ENCODE measurements at regions not wholly inside any gene's neighbourhood (a gene's known extent, or its start where the extent isn't known, plus 50 kb on each side); places are given as distances from the start of the nearest gene placed in this dataset.
"Not testable (repeated sequence)": the region's sequence is repeated elsewhere in the genome, so short reads cannot be mapped to it uniquely, and the experiment has no call there.

- no peak for DNase-seq
- Mint-ChIP-seq H3K36me3 (ENCODE audit: insufficient read depth) (no peaks in the 10 kb centered on the region), H3K4me1 (ENCODE audit: low read depth) (no peaks in the 10 kb centered on the region), H3K27me3 (ENCODE audit: low read depth) (no peaks in the 10 kb centered on the region), H3K4me3 (no peak overlapping the region), H3K9me3 (peaks cover 10% of the 10 kb centered on the region)
- no peak for ATAC-seq
Observed at GRCh38 chr3:35081899-35082298, 557.4 kb upstream of the ARPP21 start.

GRCh38 chr3:35088943-35089342, 550.4 kb upstream of the ARPP21 start:
- ATAC-seq (no peak), DNase-seq (no peak)
- Mint-ChIP-seq H3K9me3 (peaks cover 41% of the 10 kb centered on the region), H3K27me3 (ENCODE audit: low read depth) (no peaks in the 10 kb centered on the region), H3K4me1 (ENCODE audit: low read depth) (no peaks in the 10 kb centered on the region), H3K36me3 (ENCODE audit: insufficient read depth) (no peaks in the 10 kb centered on the region), H3K4me3 (no peak overlapping the region)

- Mint-ChIP-seq H3K36me3 (ENCODE audit: insufficient read depth) (no peaks in the 10 kb centered on the region), H3K27me3 (ENCODE audit: low read depth) (no peaks in the 10 kb centered on the region), H3K4me3 (no peak overlapping the region), H3K4me1 (ENCODE audit: low read depth) (no peaks in the 10 kb centered on the region), H3K9me3 (peaks cover 7% of the 10 kb centered on the region)
- no peak for DNase-seq
- ATAC-seq: no peak
Observed at GRCh38 chr3:35114686-35115085, 524.6 kb upstream of the ARPP21 start.

- no peak for ATAC-seq
Observed at GRCh38 chr3:35120026-35120425, 519.3 kb upstream of the ARPP21 start.

GRCh38 chr3:35137612-35138011, 501.7 kb upstream of the ARPP21 start:
- Mint-ChIP-seq H3K36me3 (ENCODE audit: insufficient read depth) (no peaks in the 10 kb centered on the region), H3K27me3 (ENCODE audit: low read depth) (no peaks in the 10 kb centered on the region), H3K4me1 (ENCODE audit: low read depth) (no peaks in the 10 kb centered on the region), H3K4me3 (no peak overlapping the region), H3K9me3 (peaks cover 8% of the 10 kb centered on the region)
- ATAC-seq (no peak), DNase-seq (no peak)

More at GRCh38 chr3:35120026-35120425, 519.3 kb upstream of the ARPP21 start:
- Mint-ChIP-seq H3K36me3 (ENCODE audit: insufficient read depth) (no peaks in the 10 kb centered on the region), H3K4me3 (no peak overlapping the region), H3K4me1 (ENCODE audit: low read depth) (no peaks in the 10 kb centered on the region), H3K9me3 (peaks cover 4% of the 10 kb centered on the region), H3K27me3 (ENCODE audit: low read depth) (no peaks in the 10 kb centered on the region)
- DNase-seq: no peak

DNA sequence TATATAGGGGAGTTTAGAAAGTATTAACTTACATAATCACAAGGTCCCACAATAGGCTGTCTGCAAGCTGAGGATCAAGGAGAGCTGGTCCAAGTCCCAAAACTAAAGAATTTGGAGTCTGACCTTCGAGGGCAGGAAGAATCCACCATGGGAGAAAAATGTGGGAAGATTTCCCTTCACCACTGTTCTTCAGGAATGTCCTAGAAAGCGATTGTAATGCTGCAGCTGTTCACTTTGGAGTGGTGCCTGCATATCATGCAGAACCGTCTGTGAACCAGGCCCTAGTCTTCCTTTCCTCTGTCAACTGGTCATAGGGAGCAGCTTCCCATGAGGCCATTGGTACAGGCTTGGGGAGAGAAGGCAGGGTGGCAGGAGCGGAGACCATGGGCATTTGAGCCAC, 497.9 kb upstream of the ARPP21 start:
- DNase-seq (no peak), ATAC-seq (no peak)
- no peak overlapping the region for H3K4me3 Mint-ChIP-seq
- no peaks in the 10 kb centered on the region for H3K36me3 Mint-ChIP-seq (ENCODE audit: insufficient read depth)
- no peaks in the 10 kb centered on the region for H3K4me1 Mint-ChIP-seq (ENCODE audit: low read depth)
- peaks cover 4% of the 10 kb centered on the region for H3K9me3 Mint-ChIP-seq
- no peaks in the 10 kb centered on the region for H3K27me3 Mint-ChIP-seq (ENCODE audit: low read depth)

DNA sequence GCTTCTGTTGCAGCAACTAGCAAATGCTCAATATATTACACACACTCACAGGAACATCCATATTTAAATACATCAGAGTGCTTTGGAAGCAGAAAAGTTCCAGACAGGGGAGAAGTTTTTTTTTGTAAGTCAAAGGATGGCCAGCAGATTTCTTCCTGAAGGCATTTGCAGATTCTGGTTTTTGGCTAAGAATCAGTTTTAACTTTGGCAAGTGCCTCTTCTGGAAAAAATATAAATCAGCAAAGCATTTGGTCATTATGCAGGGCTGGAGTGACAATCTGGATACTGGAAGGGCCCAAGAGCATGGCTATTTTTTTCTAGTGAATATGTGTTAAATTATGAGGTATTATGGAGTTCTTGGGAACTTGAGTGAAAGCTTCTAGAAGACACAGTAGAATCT, 495.3 kb upstream of the ARPP21 start:
- Mint-ChIP-seq H3K4me3 (no peak overlapping the region), H3K4me1 (ENCODE audit: low read depth) (no peaks in the 10 kb centered on the region), H3K36me3 (ENCODE audit: insufficient read depth) (no peaks in the 10 kb centered on the region), H3K9me3 (peaks cover 4% of the 10 kb centered on the region), H3K27me3 (ENCODE audit: low read depth) (no peaks in the 10 kb centered on the region)
- DNase-seq: no peak
- no peak for ATAC-seq

DNA sequence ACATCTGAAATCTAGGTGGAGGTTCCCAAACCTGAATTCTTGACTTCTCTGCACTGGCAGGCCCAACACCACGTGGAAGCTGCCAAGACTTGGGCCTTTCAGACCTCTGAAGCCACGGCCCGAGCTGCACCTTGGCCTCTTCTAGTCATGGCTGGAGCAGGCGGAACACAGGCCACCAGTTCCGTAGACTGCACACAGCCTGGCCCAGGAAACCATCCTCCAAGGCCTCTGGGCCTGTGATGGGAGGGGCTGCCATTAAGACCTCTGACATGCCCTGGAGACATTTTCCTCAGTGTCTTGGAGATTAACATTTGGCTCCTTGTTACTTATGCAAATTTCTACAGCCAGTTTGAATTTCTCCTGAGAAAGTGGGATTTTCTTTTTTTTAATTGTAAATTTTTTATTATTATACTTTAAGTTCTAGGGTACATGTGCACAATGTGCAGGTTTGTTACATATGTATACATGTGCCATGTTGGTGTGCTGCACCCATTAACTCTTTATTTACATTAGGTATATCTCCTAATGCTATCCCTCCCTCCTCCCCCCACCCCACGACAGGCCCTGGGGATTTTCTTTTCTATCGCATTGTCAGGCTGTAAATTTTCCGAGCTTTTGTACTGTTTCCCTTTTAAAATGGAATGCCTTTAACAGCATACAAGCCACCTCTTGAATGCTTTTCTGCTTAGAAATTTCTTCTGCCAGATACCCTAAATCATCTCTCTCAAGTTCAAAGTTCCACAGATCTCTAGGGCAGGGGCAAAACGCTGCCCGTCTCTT, 492.9 kb upstream of the ARPP21 start:
- H3K9me3 Mint-ChIP-seq; H3K4me3 Mint-ChIP-seq; H3K4me1 Mint-ChIP-seq (ENCODE audit: low read depth); H3K36me3 Mint-ChIP-seq (ENCODE audit: insufficient read depth); DNase-seq; H3K27me3 Mint-ChIP-seq (ENCODE audit: low read depth); ATAC-seq: not testable (repeated sequence)

DNA sequence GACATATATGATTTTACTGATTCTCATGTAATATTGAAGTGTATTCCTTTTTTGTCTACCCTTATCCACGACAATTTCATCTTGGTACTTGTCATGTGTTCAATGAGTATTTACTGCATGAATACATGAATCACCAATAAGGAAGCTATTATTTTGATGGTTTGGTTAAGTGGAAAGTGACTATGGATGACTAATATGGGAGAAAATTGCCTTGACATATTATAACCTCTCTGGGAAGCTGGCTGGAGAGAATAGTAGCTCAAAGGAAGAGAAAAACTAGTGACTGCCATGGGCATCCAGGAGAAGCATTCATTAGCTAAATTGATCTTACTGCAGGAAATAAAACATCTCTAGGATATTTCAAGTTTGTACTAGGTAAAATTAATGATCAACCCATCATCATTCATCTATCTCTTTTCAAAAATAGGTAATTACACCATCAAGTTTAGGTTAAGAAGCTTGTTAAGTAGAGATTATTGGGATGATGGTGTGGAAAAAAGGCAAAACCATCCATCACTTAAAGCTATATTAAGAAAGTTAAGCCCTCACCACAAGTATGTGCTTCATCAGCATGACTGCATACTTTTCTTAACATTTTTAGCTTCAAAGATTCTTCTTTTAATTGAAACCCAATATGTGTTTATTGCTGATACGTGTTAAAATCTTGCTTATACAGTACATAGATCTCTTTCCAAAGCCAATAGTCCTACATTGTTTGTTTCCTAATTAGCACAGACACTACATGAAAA, 455.2 kb upstream of the ARPP21 start:
- ATAC-seq: no peak
- Mint-ChIP-seq H3K36me3 (ENCODE audit: insufficient read depth) (no peaks in the 10 kb centered on the region), H3K4me3 (no peak overlapping the region), H3K27me3 (ENCODE audit: low read depth) (no peaks in the 10 kb centered on the region), H3K9me3 (peaks cover 26% of the 10 kb centered on the region), H3K4me1 (ENCODE audit: low read depth) (no peaks in the 10 kb centered on the region)
- no peak for DNase-seq

DNA sequence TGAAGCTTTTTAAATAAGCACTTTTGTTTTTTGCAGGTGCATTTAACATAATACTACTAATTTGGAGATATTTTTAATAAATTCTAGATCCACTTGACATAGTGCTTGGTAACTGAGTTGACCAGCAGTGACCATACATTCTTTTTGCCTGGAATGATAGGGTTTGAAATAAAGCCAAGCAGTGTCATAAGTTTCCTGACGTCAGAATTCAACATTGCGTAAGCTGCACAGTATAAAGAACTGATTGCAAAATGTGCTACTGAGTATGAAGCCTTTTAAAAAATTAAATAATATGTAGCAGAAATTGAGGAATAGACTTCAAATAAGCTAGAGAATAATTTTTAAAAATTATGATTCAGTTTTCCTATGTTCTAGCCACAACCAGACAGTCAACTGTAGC, 454.6 kb upstream of the ARPP21 start:
- Mint-ChIP-seq H3K27me3 (ENCODE audit: low read depth) (no peaks in the 10 kb centered on the region), H3K4me1 (ENCODE audit: low read depth) (no peaks in the 10 kb centered on the region), H3K36me3 (ENCODE audit: insufficient read depth) (no peaks in the 10 kb centered on the region), H3K9me3 (peaks cover 26% of the 10 kb centered on the region), H3K4me3 (no peak overlapping the region)
- DNase-seq: no peak
- ATAC-seq: no peak

GRCh38 chr3:35187908-35188307, 451.4 kb upstream of the ARPP21 start:
- H3K27me3 Mint-ChIP-seq (ENCODE audit: low read depth): no peaks in the 10 kb centered on the region
- no peak for DNase-seq
- no peak overlapping the region for H3K4me3 Mint-ChIP-seq
- H3K9me3 Mint-ChIP-seq: peaks cover 16% of the 10 kb centered on the region
- H3K36me3 Mint-ChIP-seq (ENCODE audit: insufficient read depth): no peaks in the 10 kb centered on the region
- no peak for ATAC-seq
- no peaks in the 10 kb centered on the region for H3K4me1 Mint-ChIP-seq (ENCODE audit: low read depth)

DNA sequence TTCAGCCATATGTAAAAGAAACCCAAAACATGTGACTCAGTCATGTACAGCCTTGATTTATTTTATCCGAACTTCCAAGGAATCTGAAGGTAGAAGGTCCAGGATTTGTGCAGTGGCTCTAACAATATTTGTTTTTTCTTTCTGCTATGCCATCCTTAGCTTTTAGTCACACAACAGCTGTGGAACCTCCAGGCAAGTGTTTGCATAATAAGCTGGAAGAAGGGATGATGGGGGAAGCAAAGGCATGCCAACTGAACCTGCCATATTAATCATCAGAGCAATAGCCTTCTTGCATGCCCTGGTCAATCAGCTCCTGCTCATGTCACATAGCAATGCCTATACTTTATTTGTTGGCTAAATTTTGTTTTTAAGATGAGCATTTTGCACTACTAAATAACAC, 444.7 kb upstream of the ARPP21 start:
- peaks cover 7% of the 10 kb centered on the region for H3K9me3 Mint-ChIP-seq
- H3K36me3 Mint-ChIP-seq (ENCODE audit: insufficient read depth): no peaks in the 10 kb centered on the region
- DNase-seq: no peak
- no peaks in the 10 kb centered on the region for H3K27me3 Mint-ChIP-seq (ENCODE audit: low read depth)
- ATAC-seq: no peak
- H3K4me1 Mint-ChIP-seq (ENCODE audit: low read depth): no peaks in the 10 kb centered on the region
- H3K4me3 Mint-ChIP-seq: no peak overlapping the region

GRCh38 chr3:35198857-35199256, 440.5 kb upstream of the ARPP21 start:
- Mint-ChIP-seq H3K9me3 (peaks cover 3% of the 10 kb centered on the region), H3K36me3 (ENCODE audit: insufficient read depth) (no peaks in the 10 kb centered on the region), H3K4me1 (ENCODE audit: low read depth) (no peaks in the 10 kb centered on the region), H3K27me3 (ENCODE audit: low read depth) (no peaks in the 10 kb centered on the region), H3K4me3 (no peak overlapping the region)
- DNase-seq: no peak
- no peak for ATAC-seq

DNA sequence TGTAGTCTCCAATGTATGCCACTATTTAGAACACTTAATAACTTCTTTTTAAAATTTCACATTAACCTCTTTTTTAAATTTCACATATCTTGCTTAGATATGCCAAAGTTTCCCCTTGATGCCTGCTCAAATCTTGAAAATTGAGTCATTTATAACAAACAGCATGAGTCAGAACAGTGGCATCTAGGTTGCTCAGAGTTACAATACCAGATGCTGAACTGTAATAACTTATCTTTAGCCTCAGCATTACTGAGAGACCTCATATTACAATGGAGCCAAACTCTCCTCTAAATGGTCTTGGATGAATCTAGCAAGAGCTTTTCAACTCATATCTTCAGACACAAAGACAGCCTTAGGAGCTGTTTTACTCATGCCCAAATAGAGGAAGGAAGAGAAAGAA, 439.3 kb upstream of the ARPP21 start:
- H3K9me3 Mint-ChIP-seq: peaks cover 3% of the 10 kb centered on the region
- H3K36me3 Mint-ChIP-seq (ENCODE audit: insufficient read depth): no peaks in the 10 kb centered on the region
- DNase-seq (no peak), ATAC-seq (no peak)
- no peaks in the 10 kb centered on the region for H3K27me3 Mint-ChIP-seq (ENCODE audit: low read depth)
- H3K4me1 Mint-ChIP-seq (ENCODE audit: low read depth): no peaks in the 10 kb centered on the region
- H3K4me3 Mint-ChIP-seq: no peak overlapping the region

DNA sequence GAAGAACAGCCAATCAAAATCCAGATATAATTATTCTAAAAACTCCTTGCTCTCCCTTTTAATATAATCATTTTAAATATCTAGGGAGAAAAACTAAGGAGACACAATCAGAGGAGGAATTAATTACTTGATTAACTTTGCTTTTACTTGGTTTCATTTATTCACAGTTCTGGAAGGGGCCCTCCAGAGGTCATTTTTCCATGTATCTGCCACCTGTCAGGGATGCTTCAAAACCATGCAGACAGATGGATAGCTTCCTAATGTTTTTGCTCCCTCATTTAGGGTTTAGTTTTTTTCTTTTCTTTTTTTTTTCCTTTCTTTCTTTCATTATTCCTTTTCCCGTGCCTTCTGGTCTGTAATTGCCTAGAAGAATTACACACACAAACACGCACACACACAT, 438.1 kb upstream of the ARPP21 start:
- no peak for DNase-seq
- Mint-ChIP-seq H3K9me3 (peaks cover 8% of the 10 kb centered on the region), H3K36me3 (ENCODE audit: insufficient read depth) (no peaks in the 10 kb centered on the region), H3K27me3 (ENCODE audit: low read depth) (no peaks in the 10 kb centered on the region), H3K4me3 (no peak overlapping the region), H3K4me1 (ENCODE audit: low read depth) (no peaks in the 10 kb centered on the region)
- no peak for ATAC-seq
